Tibial nerve (tissue), 4 donors: ENCODE measurements at regions not wholly inside any gene's neighbourhood (a gene's known extent, or its start where the extent isn't known, plus 50 kb on each side); places are given as distances from the start of the nearest gene placed in this dataset.

Experiments
- DNase-seq, 2 donors: peaks; one replicate each; pipeline ENCODE4 v3.0.0-alpha.2; 2019; ENCODE audit warnings: low spot score in 2 of 2
- H3K27ac ChIP-seq, 4 donors: fragments of 200-600 bp; sonication (generic) in 3 of 4; one replicate each; pipeline ENCODE4 v1.5.1; 2017 to 2019; ENCODE audit warnings: mild to moderate bottlenecking in 1 of 4
- H3K27me3 ChIP-seq, 2 donors: fragments of 200-600 bp; sonication (generic) in 1 of 2; one replicate each; pipeline versions ENCODE4 v1.5.1 to v1.6.0; 2017 to 2019
- H3K36me3 ChIP-seq, 3 donors: fragments of 200-600 bp; sonication (generic); one replicate each; pipeline ENCODE4 v1.5.1; 2018 to 2019
- H3K4me1 ChIP-seq, 4 donors: fragments of 200-600 bp; sonication (generic) in 3 of 4; one replicate each; pipeline ENCODE4 v1.5.1; 2017 to 2019
- H3K4me3 ChIP-seq, 4 donors: fragments of 200-600 bp; sonication (generic) in 3 of 4; one replicate each; pipeline ENCODE4 v1.5.1; 2017 to 2019; ENCODE audit warnings: mild to moderate bottlenecking in 1 of 4, moderate library complexity in 1 of 4
- H3K9me3 ChIP-seq, 4 donors: fragments of 200-600 bp; sonication (generic) in 3 of 4; one replicate each; pipeline ENCODE4 v1.5.1; 2017 to 2019
- CTCF ChIP-seq, 5 experiments: fragments of 200-600 bp in 3 of 5; fragments of 450-650 bp in 2 of 5; sonication (generic) in 3 of 5; IDR thresholded peaks; one replicate each; pipeline ENCODE4 v1.5.1; 2016 to 2019; ENCODE audit warnings: antibody characterized with exemption in 5 of 5, mild to moderate bottlenecking in 3 of 5, moderate library complexity in 2 of 5
- EP300 ChIP-seq, 2 donors: sonication (generic); formaldehyde crosslinking; IDR thresholded peaks; one replicate each; pipeline ENCODE4 v1.6.1; 2017; ENCODE audit warnings: antibody characterized with exemption in 2 of 2, mild to moderate bottlenecking in 1 of 2
- POLR2A ChIP-seq, 2 donors: fragments of 450-650 bp; IDR thresholded peaks; one replicate each; pipeline ENCODE4 v1.6.1; 2017; ENCODE audit warnings: antibody characterized with exemption in 2 of 2, mild to moderate bottlenecking in 2 of 2, moderate library complexity in 2 of 2
- WGBS, 2 donors: methylation state at CpG; one replicate each; pipeline ENCODE4 v1.1.5; 2018; 5-methylcytosine and 5-hydroxymethylcytosine counted together

GRCh38 chr2:156064540-156064939, 268.0 kb downstream of the NR4A2 start:
- H3K27ac ChIP-seq, result peak overlapping the region in 1 of 4 donors; percentile 21
- no peaks in the 10 kb centered on the region for H3K36me3 ChIP-seq
- no peaks in the 10 kb centered on the region for H3K27me3 ChIP-seq
- no peaks in the 10 kb centered on the region for H3K9me3 ChIP-seq
- H3K4me3 ChIP-seq, result no peak overlapping the region
- TF ChIP-seq CTCF (IDR thresholded peaks at IDR 0.05) (no peak), POLR2A (IDR thresholded peaks at IDR 0.05) (no peak), EP300 (IDR thresholded peaks at IDR 0.05) (peak in 1 of 2 donors; percentile 44)
- no peaks in the 10 kb centered on the region for H3K4me1 ChIP-seq
- DNase-seq, result no peak
- 29 to 56% methylated on average over 1 of the region's 1 CpG for WGBS, 2 donors

GRCh38 chr2:156057647-156058046, 274.9 kb downstream of the NR4A2 start:
- no peak overlapping the region for H3K27ac ChIP-seq
- H3K36me3 ChIP-seq, result no peaks in the 10 kb centered on the region
- WGBS, 2 donors, result 82 to 91% methylated on average over 1 of the region's 1 CpG
- TF ChIP-seq CTCF (IDR thresholded peaks at IDR 0.05) (no peak), POLR2A (IDR thresholded peaks at IDR 0.05) (no peak), EP300 (IDR thresholded peaks at IDR 0.05) (no peak)
- no peak for DNase-seq
- H3K27me3 ChIP-seq, result no peaks in the 10 kb centered on the region
- no peak overlapping the region for H3K4me3 ChIP-seq
- H3K4me1 ChIP-seq, result no peaks in the 10 kb centered on the region
- no peaks in the 10 kb centered on the region for H3K9me3 ChIP-seq

GRCh38 chr2:156054983-156055382, 277.5 kb downstream of the NR4A2 start:
- Histone ChIP-seq H3K4me1 (no peaks in the 10 kb centered on the region), H3K27me3 (no peaks in the 10 kb centered on the region), H3K4me3 (no peak overlapping the region), H3K27ac (no peak overlapping the region), H3K36me3 (no peaks in the 10 kb centered on the region), H3K9me3 (no peaks in the 10 kb centered on the region)
- no peak for TF ChIP-seq CTCF (IDR thresholded peaks at IDR 0.05)
- 60 to 72% methylated on average over 2 of the region's 2 CpGs for WGBS, 2 donors
- no peak for DNase-seq

GRCh38 chr2:156046900-156047299, 285.6 kb downstream of the NR4A2 start:
- Histone ChIP-seq H3K27me3 (no peaks in the 10 kb centered on the region), H3K27ac (no peak overlapping the region), H3K36me3 (no peaks in the 10 kb centered on the region), H3K4me1 (no peaks in the 10 kb centered on the region), H3K9me3 (peaks cover 0 to 18% (median 1%) of the 10 kb centered on the region in 4 donors), H3K4me3 (no peak overlapping the region)
- DNase-seq, result no peak
- WGBS, 2 donors, result 80 to 81% methylated on average over 2 of the region's 2 CpGs
- TF ChIP-seq CTCF (IDR thresholded peaks at IDR 0.05) (no peak), EP300 (IDR thresholded peaks at IDR 0.05) (no peak), POLR2A (IDR thresholded peaks at IDR 0.05) (no peak)

GRCh38 chr2:156042895-156043294, 289.6 kb downstream of the NR4A2 start:
- H3K9me3 ChIP-seq, result peaks cover 0 to 16% (median 0%) of the 10 kb centered on the region in 4 donors
- no peak overlapping the region for H3K4me3 ChIP-seq
- no peak for DNase-seq
- H3K27me3 ChIP-seq, result no peaks in the 10 kb centered on the region
- TF ChIP-seq CTCF (IDR thresholded peaks at IDR 0.05) (no peak), POLR2A (IDR thresholded peaks at IDR 0.05) (no peak), EP300 (IDR thresholded peaks at IDR 0.05) (no peak)
- no peaks in the 10 kb centered on the region for H3K4me1 ChIP-seq
- no peaks in the 10 kb centered on the region for H3K36me3 ChIP-seq
- no peak overlapping the region for H3K27ac ChIP-seq
